GM12891 (cell line): ENCODE measurements at regions not wholly inside any gene's neighbourhood (a gene's known extent, or its start where the extent isn't known, plus 50 kb on each side); places are given as distances from the start of the nearest gene placed in this dataset.

Source experiments
- POLR2A ChIP-seq: IDR thresholded peaks from 2 replicates; pipeline ENCODE4 v1.6.1; 2011; ENCODE audit warnings: low read depth, low read length, control low read depth
- POLR2AphosphoS5 ChIP-seq: IDR thresholded peaks from 2 replicates; pipeline ENCODE4 v1.6.1; 2011; ENCODE audit warnings: low read depth, low read length, control low read depth
- TAF1 ChIP-seq: IDR thresholded peaks from 2 replicates; pipeline ENCODE4 v1.6.1; 2011; ENCODE audit warnings: low read depth, low read length, control low read depth

- no peak for TF ChIP-seq POLR2AphosphoS5
- TF ChIP-seq POLR2A, result no peak
- TF ChIP-seq TAF1, result no peak
Observed at GRCh38 chr6:16058201-16058928, 70.5 kb upstream of the MYLIP start.
